ENCODE measurements at regions not wholly inside any gene's neighbourhood (a gene's known extent, or its start where the extent isn't known, plus 50 kb on each side); places are given as distances from the start of the nearest gene placed in this dataset.
A peak's percentile ranks its signal among the peaks of the same experiment; 100 is the strongest.
"Not testable (repeated sequence)": the region's sequence is repeated elsewhere in the genome, so short reads cannot be mapped to it uniquely, and the experiment has no call there.

DNA sequence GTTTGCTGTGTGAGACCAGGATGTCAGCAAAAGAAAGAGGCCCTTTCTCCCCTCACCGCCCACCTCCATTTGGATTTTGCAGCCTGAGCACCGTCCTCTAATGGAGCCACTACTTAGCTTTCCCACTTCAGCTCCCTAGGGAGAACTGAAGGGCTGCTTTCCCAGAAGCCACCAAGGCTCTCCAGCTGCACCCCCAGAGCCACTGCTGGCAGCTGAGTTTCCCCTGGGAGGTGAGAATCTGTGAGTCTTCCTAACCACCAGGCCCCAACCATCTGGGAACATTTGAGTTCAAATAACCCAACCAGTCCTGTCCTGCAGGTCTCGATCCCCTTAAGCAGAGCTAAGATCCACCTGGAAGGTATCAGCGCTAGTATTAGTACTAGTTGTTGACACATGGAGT lies 173.1 kb upstream of the USP9X start:
- POLR2A ChIA-PET, result no interaction called here
- Mint-ChIP-seq H3K4me1 (no peaks in the 10 kb centered on the region), H3K9me3 (no peaks in the 10 kb centered on the region), H3K4me3 (no peak overlapping the region), H3K27ac (no peak overlapping the region), H3K27me3 (no peaks in the 10 kb centered on the region), H3K36me3 (peaks cover 0 to 6% (median 0%) of the 10 kb centered on the region in 3 donors)
- no peak for ATAC-seq
- DNase-seq, result no peak

DNA sequence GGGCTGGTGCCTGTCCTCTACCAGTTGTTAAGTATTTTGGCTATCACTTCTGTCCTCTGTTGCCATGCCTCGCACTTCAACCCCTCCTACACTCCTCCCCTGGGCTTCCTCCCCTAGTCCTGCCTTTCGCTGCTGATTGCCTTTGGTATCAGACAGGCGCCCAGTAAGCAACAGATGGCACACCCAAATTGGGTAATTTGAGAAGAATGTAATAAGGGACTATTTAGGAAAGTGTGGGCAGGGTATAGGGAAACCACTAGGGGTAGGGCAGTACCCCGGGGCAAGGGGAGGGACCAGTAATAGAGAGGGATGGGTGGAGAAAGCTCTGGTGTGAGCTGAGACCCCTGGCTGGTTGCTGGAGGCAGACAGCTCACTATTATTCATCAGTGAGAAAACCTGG lies 172.7 kb upstream of the USP9X start:
- Mint-ChIP-seq H3K9me3 (no peaks in the 10 kb centered on the region), H3K27me3 (no peaks in the 10 kb centered on the region), H3K36me3 (peaks cover 0 to 6% (median 0%) of the 10 kb centered on the region in 3 donors), H3K4me3 (no peak overlapping the region), H3K27ac (no peak overlapping the region), H3K4me1 (no peaks in the 10 kb centered on the region)
- ATAC-seq (no peak), DNase-seq (no peak)
- POLR2A ChIA-PET, result interaction anchor here (0.6 kb wide), 1 partner anchor 86 kb away, joined by 3 read pairs; no protein-coding TSS in a partner anchor

DNA sequence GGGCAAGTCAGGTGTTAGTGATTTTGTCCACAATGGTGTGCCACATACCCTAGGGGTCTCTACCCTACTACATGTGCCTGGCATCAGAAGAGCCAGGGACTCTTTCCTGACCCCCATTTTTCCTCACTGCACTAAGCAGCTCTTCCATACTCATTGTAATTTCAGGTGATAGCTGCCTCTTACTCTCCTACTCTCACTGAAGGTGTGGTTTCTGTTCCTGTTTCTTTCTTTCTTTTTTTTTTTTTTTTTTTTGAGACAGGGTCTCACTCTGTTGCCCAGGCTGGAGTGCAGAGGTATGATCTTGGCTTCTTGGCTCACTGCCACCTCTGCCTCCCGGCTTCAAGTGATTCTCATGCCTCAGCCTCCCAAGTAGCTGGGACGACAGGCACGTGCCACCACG lies 164.9 kb upstream of the USP9X start:
- H3K9me3 Mint-ChIP-seq, result peaks cover 3 to 19% (median 9%) of the 10 kb centered on the region in 9 donors
- no peak overlapping the region for H3K4me3 Mint-ChIP-seq
- H3K4me1 Mint-ChIP-seq, result no peaks in the 10 kb centered on the region
- peaks cover 0 to 10% (median 3%) of the 10 kb centered on the region in 3 donors for H3K36me3 Mint-ChIP-seq
- no peak overlapping the region for H3K27ac Mint-ChIP-seq
- ATAC-seq (no peak), DNase-seq (no peak)
- no peaks in the 10 kb centered on the region for H3K27me3 Mint-ChIP-seq
- POLR2A ChIA-PET, result interaction anchor here (0.5 to 0.7 kb wide), 2 partner anchors 154 to 179 kb away, joined by 4 to 5 read pairs; no protein-coding TSS in a partner anchor

DNA sequence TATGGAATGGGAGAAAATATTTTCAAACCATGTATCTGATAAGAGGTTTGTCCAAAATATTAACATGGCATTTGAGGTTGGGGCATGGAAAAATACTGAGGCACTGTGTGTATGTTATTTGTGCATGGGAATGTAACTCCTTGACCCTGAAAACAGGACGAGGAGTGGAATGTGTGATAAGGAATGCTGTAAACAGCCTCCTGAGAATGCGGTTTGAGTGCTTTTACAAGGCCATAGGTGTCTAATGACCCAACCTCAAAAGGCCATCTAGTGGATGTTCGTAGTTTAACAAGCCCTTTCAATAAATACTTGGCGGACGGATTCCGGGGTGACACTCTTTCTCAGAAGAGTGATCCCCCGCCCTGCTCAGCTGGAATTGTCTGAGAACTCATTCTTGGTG lies 162.9 kb upstream of the USP9X start:
- ATAC-seq (no peak), DNase-seq (no peak)
- Mint-ChIP-seq H3K27me3 (no peaks in the 10 kb centered on the region), H3K4me1 (no peaks in the 10 kb centered on the region), H3K36me3 (peaks cover 0 to 10% (median 3%) of the 10 kb centered on the region in 3 donors), H3K4me3 (no peak overlapping the region), H3K27ac (no peak overlapping the region), H3K9me3 (peaks cover 3 to 25% (median 10%) of the 10 kb centered on the region in 9 donors)
- POLR2A ChIA-PET, result no interaction called here

DNA sequence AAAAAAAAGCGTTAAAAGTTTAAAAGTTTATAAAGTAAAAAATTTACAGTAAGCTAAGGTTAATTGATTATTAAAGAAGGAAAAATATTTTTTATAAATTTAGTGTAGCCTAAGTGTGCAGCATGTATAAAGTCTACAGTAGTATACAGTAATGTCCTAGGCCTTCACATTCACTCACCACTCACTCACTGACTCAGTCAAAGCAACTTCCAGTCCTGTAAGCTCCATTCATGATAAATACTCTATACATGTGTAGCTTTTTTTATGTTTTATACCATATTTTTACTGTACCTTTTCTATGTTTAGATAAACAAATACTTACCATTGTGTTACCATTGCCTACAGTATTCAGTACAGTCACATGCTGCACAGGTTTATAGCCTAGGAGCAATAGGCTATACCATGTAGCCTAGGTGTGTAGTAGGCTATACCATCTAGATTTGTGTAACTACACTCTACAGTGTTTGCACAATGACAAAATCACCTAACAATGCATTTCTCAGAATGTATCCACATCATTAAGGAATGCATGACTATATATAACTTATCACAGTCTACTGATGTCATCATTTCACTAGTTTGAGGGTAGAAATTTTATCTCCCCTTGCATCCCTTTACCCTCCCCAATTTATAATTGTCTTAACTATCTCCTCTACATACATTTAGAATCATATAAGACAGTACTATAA lies 158.4 kb upstream of the USP9X start:
- H3K27ac Mint-ChIP-seq, H3K27me3 Mint-ChIP-seq, POLR2A ChIA-PET, ATAC-seq, H3K4me3 Mint-ChIP-seq, H3K4me1 Mint-ChIP-seq, DNase-seq: not testable (repeated sequence)
- Mint-ChIP-seq H3K36me3 (peaks cover 0 to 18% (median 4%) of the 10 kb centered on the region in 3 donors), H3K9me3 (peaks cover 0 to 39% (median 16%) of the 10 kb centered on the region in 9 donors)

DNA sequence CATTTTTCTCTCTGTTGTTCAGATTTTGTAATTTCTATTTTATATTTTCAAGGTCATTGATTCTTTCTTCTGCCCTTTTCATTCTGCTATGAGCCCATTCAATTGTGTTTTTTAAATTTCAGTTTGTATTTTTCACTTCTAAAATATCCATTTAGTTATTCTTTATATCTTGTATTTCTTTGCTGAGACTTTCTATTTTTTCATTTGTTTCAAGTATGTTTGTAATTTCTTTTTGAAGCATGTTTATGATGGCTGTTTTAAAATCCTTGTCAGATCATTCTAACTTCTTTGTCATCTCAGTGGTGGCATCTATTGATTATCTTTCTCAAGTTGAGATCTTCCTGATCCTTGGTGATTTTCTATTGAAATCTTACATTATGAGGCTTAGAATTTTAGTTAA lies 157.2 kb upstream of the USP9X start:
- POLR2A ChIA-PET, result no interaction called here
- H3K4me1 Mint-ChIP-seq, result peaks cover 3 to 14% (median 6%) of the 10 kb centered on the region in 4 donors
- ATAC-seq, result no peak
- no peak overlapping the region for H3K4me3 Mint-ChIP-seq
- DNase-seq, result no peak
- no peaks in the 10 kb centered on the region for H3K27me3 Mint-ChIP-seq
- H3K27ac Mint-ChIP-seq, result no peak overlapping the region
- H3K9me3 Mint-ChIP-seq, result peaks cover 0 to 35% (median 14%) of the 10 kb centered on the region in 9 donors
- peaks cover 0 to 15% (median 4%) of the 10 kb centered on the region in 3 donors for H3K36me3 Mint-ChIP-seq

DNA sequence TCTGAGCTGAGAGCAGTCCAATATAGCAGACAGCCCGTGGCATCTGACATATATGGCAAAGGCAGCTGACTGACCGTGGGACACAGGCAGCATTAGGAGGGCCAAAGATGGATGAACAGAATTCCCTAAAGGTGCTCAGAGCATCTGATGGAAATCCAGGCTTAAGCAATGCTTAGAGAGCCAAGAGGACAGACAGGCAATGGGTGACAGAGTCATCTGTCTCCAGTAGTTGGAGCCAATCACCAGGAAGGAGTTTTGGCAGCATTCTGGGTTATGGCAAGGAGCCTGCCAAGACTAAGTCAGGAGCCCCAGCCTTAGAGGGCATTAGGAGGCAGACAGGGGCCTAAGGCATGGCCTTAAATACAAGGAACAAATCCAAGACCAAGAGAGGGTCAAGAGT lies 153.3 kb upstream of the USP9X start:
- ATAC-seq (no peak), DNase-seq (no peak)
- Mint-ChIP-seq H3K36me3 (peaks cover 0 to 15% (median 4%) of the 10 kb centered on the region in 3 donors), H3K27me3 (no peaks in the 10 kb centered on the region), H3K27ac (peak overlapping the region in 3 of 10 donors; percentile 21 to 94 (median 47)), H3K4me3 (peak overlapping the region in 2 of 10 donors; percentile 6 to 36), H3K4me1 (peaks cover 7 to 24% (median 14%) of the 10 kb centered on the region in 4 donors), H3K9me3 (peaks cover 0 to 27% (median 14%) of the 10 kb centered on the region in 9 donors)
- POLR2A ChIA-PET, result interaction anchor here (1.2 kb wide), 1 partner anchor 13 kb away, joined by 3 read pairs; no protein-coding TSS in a partner anchor

DNA sequence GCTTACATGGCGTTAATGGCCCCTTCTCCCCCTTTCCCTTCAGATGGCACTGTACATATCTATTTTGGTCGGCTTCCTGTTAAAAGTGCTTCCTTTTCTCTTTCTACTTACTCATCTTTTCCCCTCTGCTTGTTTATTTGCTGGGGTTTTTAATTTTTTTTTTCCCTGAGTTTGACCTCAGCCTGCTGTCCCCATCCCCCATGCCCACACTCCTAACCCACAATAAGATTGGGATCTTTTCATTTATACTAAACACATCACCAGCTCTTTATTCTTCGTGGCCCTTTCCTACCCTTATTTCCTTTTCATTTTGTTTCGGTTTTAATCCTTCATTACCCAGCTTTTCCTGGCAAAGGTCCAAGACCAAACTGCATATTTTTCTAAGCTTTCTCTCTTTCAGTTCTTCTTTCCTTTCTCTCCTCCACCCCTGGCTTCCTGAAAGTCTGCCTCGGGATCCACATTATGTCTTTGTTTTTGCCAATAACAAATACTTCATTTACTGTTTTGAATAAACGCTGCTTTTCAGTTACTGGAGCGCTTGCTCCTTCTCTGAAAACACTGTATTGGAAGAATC lies 152.0 kb upstream of the USP9X start:
- POLR2A ChIA-PET, result no interaction called here
- Mint-ChIP-seq H3K27me3 (no peaks in the 10 kb centered on the region), H3K4me1 (peaks cover 7 to 24% (median 14%) of the 10 kb centered on the region in 4 donors), H3K27ac (peak overlapping the region; percentile 81 to 98 (median 93)), H3K4me3 (peak overlapping the region; percentile 79 to 95 (median 85)), H3K9me3 (peaks cover 0 to 14% (median 2%) of the 10 kb centered on the region in 9 donors), H3K36me3 (peaks cover 0 to 6% (median 0%) of the 10 kb centered on the region in 3 donors)
- peak; percentile 25 to 63 for ATAC-seq
- DNase-seq, result peak in 3 of 10 donors; percentile 20 to 39 (median 26)

DNA sequence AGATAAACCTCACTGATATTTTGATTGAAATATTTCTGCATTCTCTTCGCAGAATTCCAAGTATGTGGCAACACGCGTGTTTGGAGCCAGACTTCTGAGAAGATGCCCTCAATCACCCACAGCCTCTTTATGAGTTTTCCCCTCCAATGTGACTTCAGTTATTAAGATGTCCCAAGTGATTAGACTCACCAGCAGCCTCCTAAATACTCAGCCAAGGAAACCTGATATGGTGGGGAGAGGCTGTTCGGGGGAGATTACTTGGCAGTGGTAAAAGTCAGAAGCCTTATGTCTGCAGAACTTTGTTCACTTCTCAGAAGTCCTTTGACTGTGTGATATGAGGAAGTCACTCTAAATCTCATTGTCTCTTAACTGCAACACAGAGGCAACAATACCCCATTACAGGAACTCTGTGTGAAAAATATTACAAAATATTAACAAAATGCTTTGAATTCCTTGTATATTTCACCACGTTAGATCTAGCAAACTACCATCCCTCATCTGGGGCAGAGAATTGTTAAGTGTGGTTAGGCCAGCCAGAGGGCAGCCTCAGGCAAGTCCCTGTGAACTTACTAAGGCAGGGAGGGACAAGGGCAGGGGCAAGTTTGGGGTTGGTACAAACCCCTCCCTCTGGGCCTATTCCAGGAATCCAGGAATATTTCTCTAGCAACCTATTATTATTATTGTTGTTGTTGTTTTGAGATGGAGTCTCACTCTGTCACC lies 151.4 kb upstream of the USP9X start:
- Mint-ChIP-seq H3K27me3 (no peaks in the 10 kb centered on the region), H3K27ac (peak overlapping the region; percentile 81 to 98 (median 93)), H3K9me3 (peaks cover 0 to 8% (median 0%) of the 10 kb centered on the region in 9 donors), H3K36me3 (no peaks in the 10 kb centered on the region), H3K4me1 (peaks cover 7 to 24% (median 14%) of the 10 kb centered on the region in 4 donors), H3K4me3 (peak overlapping the region; percentile 79 to 95 (median 85))
- DNase-seq (peak in 2 of 10 donors; percentile 4 to 10), ATAC-seq (peak; percentile 30 to 57)
- POLR2A ChIA-PET, result no interaction called here

DNA sequence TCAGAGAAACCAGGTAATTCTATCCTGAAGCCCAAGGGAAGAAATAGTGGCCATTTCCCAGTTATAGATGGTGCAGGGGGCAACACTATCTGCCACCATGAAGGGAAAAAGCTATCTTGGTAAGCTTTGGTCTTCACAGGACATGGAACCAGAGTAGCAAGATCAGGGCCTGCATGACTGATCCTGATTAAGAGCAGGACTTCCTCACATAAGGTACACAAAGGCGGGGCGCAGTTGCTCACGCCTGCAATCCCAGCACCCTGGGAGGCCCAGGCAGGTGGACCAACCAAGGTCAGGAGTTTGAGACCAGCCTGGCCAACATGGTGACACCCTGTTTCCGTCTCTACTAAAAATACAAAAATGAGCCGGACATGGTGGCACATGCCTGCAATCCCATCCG lies 148.4 kb upstream of the USP9X start:
- Mint-ChIP-seq H3K9me3 (no peaks in the 10 kb centered on the region), H3K27me3 (no peaks in the 10 kb centered on the region), H3K4me3 (no peak overlapping the region), H3K4me1 (peaks cover 5 to 21% (median 14%) of the 10 kb centered on the region in 4 donors), H3K27ac (no peak overlapping the region), H3K36me3 (no peaks in the 10 kb centered on the region)
- POLR2A ChIA-PET, result no interaction called here
- no peak for DNase-seq
- ATAC-seq, result no peak

DNA sequence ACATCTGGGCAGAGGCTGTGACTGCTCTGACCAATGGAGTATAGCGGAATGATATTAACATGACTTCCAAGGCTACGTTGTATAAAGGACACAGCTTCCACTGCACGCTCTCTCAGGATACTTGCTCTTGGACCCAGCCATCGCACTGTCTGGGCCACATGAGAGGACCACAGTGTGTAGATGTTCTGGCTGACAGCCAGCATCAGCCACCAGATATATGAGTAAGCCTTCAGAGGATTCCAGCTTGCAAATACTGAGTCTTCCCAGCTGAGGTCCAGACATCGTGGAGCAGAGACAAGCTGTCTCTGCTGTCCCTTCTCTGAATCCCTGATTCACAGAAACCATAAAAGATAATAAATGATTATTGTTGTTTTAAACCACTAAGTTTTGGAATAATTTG lies 146.8 kb upstream of the USP9X start:
- DNase-seq (no peak), ATAC-seq (no peak)
- H3K9me3 Mint-ChIP-seq, result peaks cover 0 to 2% (median 0%) of the 10 kb centered on the region in 9 donors
- no peak overlapping the region for H3K4me3 Mint-ChIP-seq
- no peak overlapping the region for H3K27ac Mint-ChIP-seq
- H3K36me3 Mint-ChIP-seq, result peaks cover 0 to 1% (median 0%) of the 10 kb centered on the region in 3 donors
- H3K27me3 Mint-ChIP-seq, result no peaks in the 10 kb centered on the region
- POLR2A ChIA-PET, result no interaction called here
- H3K4me1 Mint-ChIP-seq, result peaks cover under 1 to 7% (median 5%) of the 10 kb centered on the region in 4 donors

DNA sequence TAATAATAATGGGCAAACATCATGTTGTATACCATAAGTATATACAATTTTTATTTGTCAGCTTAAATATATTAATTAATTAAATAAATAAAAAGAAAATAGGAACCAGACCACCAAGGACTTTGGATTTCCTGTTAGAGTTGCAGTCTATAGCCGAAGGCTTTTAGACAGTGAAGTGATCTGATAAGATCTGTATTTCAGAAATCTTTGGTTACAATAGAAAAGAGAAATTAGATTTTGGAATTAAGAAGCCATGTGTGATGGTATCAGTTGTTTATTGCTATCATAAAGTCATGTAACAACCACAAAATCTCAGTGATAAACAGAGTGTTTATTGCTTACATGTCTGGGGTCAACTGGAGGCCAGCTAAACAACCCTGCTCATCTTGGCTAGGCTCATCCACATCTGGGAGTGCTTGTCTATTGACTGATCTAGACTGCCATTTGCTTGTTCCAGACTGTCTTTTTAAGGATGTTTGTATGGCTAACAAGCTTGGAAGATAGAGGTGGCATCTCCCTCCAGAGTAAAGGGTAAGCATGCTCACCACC lies 142.1 kb upstream of the USP9X start:
- H3K27me3 Mint-ChIP-seq, result no peaks in the 10 kb centered on the region
- DNase-seq, result no peak
- peaks cover 0 to 2% (median 0%) of the 10 kb centered on the region in 9 donors for H3K9me3 Mint-ChIP-seq

More for the DNA sequence above, 142.1 kb upstream of the USP9X start:
- Mint-ChIP-seq H3K36me3 (peaks cover 0 to 4% (median 0%) of the 10 kb centered on the region in 3 donors), H3K4me1 (no peaks in the 10 kb centered on the region), H3K4me3 (no peak overlapping the region), H3K27ac (no peak overlapping the region)
- POLR2A ChIA-PET, result no interaction called here
- no peak for ATAC-seq
